BE2C (cell line): ENCODE measurements at regions not wholly inside any gene's neighbourhood (a gene's known extent, or its start where the extent isn't known, plus 50 kb on each side); places are given as distances from the start of the nearest gene placed in this dataset.

Source experiments
- DNase-seq: peaks from one replicate; pipeline ENCODE4 v3.0.0-alpha.2; 2020
- H3K27me3 ChIP-seq: fragments of 250-450 bp; sonication (Bioruptor Pico); 2 replicates; pipeline ENCODE4 v1.5.1; 2020; ENCODE audit warnings: mild to moderate bottlenecking
- H3K36me3 ChIP-seq: fragments of 250-450 bp; sonication (Bioruptor Pico); 2 replicates; pipeline ENCODE4 v1.5.1; 2020; ENCODE audit warnings: mild to moderate bottlenecking
- H3K4me1 ChIP-seq: fragments of 250-450 bp; sonication (Bioruptor Pico); 2 replicates; pipeline ENCODE4 v1.5.1; 2020
- H3K4me3 ChIP-seq: 2 replicates; pipeline ENCODE4 v1.5.1; 2011; ENCODE audit warnings: low read depth, low read length
- H3K9me3 ChIP-seq: fragments of 250-450 bp; sonication (Bioruptor Pico); 2 replicates; pipeline ENCODE4 v1.5.1; 2020
- CTCF ChIP-seq: IDR thresholded peaks from 2 replicates; pipeline ENCODE4 v1.5.1; 2012; ENCODE audit warnings: mild to moderate bottlenecking, low read depth, low read length

- no peak overlapping the region for H3K4me3 ChIP-seq
- peaks cover 21% of the 10 kb centered on the region for H3K27me3 ChIP-seq
- TF ChIP-seq CTCF: no peak
- no peaks in the 10 kb centered on the region for H3K4me1 ChIP-seq
- DNase-seq: no peak
- no peaks in the 10 kb centered on the region; the same call in none of the 2 replicates for H3K9me3 ChIP-seq
- no peaks in the 10 kb centered on the region for H3K36me3 ChIP-seq
These were observed 131.8 kb downstream of the KCTD15 start for GRCh38 chr19:33928458-33928950.

- Histone ChIP-seq H3K4me1 (no peaks in the 10 kb centered on the region), H3K36me3 (no peaks in the 10 kb centered on the region), H3K9me3 (no peaks in the 10 kb centered on the region; the same call in 1 of the 2 replicates), H3K27me3 (peaks cover 24% of the 10 kb centered on the region), H3K4me3 (no peak overlapping the region)
- TF ChIP-seq CTCF: no peak
- DNase-seq: no peak
These were observed 137.3 kb downstream of the KCTD15 start for GRCh38 chr19:33933931-33934330.

DNA sequence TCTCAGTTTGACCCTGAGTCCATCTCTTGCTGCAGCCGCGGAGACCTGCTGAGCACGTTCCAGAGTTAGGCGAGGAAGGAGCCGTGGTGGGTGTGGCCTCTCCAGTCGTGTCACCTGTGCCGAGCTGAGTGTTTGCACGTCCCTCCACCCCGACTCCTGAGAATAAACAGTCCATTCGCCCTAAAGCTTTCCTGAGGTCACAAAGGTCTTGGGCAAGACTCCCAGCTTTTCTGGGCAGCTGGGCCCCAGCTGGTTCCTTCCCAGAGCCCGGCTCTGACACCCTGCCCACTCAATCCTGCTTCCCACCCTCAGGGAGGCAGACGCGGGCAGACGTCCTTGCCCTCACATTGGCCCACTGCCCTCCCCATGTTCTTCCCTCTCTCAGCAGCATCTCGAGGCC is 142.2 kb downstream of the KCTD15 start:
- no peak for TF ChIP-seq CTCF
- no peaks in the 10 kb centered on the region; the same call in 1 of the 2 replicates for H3K9me3 ChIP-seq
- H3K36me3 ChIP-seq: no peaks in the 10 kb centered on the region
- no peak overlapping the region for H3K4me3 ChIP-seq
- H3K4me1 ChIP-seq: no peaks in the 10 kb centered on the region
- no peaks in the 10 kb centered on the region; the same call in 1 of the 2 replicates for H3K27me3 ChIP-seq
- no peak for DNase-seq

GRCh38 chr19:33941133-33941532 is 144.5 kb downstream of the KCTD15 start:
- H3K4me3 ChIP-seq: no peak overlapping the region
- no peaks in the 10 kb centered on the region for H3K27me3 ChIP-seq
- no peaks in the 10 kb centered on the region for H3K36me3 ChIP-seq
- H3K9me3 ChIP-seq: no peaks in the 10 kb centered on the region
- TF ChIP-seq CTCF: no peak
- DNase-seq: no peak
- no peaks in the 10 kb centered on the region for H3K4me1 ChIP-seq

DNA sequence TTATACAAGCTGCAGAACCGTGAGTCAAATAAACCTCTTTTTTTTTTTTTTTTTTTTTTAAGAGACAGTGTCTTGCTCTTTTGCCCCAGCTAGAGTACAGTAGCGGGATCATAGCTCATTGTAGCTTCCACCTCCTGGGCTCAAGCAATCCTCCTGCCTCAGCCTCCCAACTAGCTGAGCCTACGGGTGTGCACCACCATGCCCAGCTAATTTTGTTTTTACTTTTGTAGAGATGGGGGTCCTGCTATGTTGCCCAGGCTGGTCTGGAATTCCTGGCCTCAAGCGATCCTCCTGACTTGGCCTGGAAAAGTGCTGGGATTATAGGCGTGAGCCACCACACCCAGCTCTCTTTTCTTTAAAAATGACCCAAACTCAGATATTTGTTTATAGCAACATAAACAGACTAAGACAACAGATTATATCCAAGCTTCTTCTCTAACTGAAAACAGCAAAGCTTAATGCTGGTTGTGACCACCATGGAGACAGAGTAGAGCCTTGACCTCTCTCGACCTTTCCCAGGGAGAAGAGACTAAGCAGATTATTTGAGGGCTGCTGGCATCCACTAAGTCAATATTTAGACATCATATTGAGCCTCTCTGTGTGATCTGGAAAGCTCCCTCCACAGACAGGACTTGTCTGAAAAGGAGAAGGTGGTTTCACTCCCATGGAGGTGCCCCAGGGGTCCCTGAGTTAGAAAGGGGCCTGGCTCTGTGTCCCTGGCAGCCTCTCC is 150.0 kb downstream of the KCTD15 start:
- H3K27me3 ChIP-seq: no peaks in the 10 kb centered on the region
- no peak for DNase-seq
- H3K36me3 ChIP-seq: no peaks in the 10 kb centered on the region
- no peaks in the 10 kb centered on the region for H3K4me1 ChIP-seq
- H3K9me3 ChIP-seq: no peaks in the 10 kb centered on the region
- no peak overlapping the region for H3K4me3 ChIP-seq
- no peak for TF ChIP-seq CTCF

DNA sequence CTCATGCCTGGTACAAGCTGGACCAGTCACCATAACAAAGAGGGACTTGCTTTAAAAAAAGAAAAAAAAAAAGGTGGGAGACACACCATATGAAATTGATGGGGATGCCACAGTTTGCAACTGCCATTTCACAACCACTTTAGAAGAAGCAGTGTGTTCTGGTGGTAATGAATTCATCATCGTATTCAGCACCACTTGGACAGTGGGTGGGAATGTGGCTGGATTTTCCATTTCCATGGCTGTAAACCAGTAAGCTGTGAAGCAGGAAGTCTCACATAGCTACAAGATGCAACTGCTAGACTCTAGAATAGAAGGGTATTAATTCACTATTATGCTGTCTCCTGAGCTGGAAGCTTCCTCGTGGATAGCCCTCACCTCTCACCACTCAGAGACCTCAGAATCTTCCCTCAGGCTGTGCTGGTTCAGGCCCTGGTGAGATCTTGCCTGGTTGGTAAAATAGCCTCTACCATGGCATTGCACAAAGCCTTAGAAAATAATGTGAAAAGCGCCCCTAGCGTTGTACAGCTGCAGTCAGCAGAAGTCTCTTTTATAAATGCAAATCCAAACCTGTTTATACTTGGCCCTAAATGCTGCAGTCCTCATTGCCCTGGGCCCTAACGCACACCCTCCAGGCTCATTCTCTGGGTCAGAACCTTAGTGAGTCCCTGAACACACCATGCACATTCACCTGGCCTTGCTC is 150.7 kb downstream of the KCTD15 start:
- no peaks in the 10 kb centered on the region for H3K4me1 ChIP-seq
- TF ChIP-seq CTCF: no peak
- H3K27me3 ChIP-seq: no peaks in the 10 kb centered on the region
- no peaks in the 10 kb centered on the region for H3K36me3 ChIP-seq
- no peak for DNase-seq
- H3K4me3 ChIP-seq: no peak overlapping the region
- no peaks in the 10 kb centered on the region for H3K9me3 ChIP-seq
